ENCODE measurements at regions not wholly inside any gene's neighbourhood (a gene's known extent, or its start where the extent isn't known, plus 50 kb on each side); places are given as distances from the start of the nearest gene placed in this dataset.
A peak's percentile ranks its signal among the peaks of the same experiment; 100 is the strongest.
"Not testable (repeated sequence)": the region's sequence is repeated elsewhere in the genome, so short reads cannot be mapped to it uniquely, and the experiment has no call there.

DNA sequence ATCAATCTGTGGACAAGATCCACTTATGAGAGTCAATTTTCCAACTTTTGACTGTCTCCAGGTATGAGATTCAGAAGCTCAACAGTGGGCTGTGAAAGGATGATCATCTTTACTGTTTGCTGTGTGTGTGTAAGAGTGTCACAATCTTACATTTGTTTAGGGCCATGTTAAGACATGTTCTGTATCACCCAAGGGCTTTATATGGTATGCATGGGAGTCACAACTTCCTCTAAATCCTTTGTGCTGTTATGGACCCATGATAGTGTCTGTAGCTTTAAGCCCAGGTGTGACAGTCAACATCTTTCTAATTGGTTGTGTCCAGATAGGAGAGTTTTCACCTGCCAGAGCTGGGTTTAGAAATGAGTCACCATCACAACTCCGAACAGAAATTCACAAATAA lies 70.2 kb downstream of the ZNF726 start:
- not testable (repeated sequence) for DNase-seq

DNA sequence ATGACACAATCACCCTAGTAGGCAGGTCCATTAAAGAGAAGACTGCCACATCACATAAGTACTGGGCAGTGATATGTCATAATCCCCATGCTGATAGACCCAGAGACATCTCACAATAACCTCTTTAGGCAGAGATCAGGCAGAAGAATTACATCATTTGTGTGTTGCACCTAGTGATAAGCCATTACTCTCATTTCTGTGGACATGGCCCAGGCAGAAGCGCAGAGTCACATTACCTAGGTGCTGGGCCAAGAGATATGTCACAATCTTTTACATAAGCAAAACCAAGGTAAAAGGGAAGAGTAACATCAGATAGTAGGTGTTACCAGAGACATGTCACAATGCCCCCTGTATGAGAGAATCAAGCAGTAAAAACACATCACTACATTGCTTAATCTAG lies 71.9 kb downstream of the ZNF726 start:
- DNase-seq, result no peak

DNA sequence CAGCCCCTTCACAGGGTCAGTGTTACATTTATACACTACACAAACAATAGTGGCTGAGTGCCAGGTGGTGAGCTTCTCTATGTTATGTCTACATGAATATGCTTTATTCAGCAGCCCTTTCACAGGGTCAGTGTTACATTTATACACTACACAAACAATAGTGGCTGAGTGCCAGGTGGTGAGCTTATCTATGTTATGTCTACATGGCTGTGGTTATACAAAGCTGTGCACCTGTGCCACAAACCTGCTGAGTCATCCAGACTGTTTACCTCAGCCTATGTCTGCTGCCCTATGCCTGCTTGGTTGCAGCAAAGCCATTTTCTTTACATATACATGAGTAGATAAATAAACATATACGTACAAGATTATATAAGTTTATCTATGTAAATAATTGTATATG lies 76.5 kb downstream of the ZNF726 start:
- DNase-seq, result no peak

DNA sequence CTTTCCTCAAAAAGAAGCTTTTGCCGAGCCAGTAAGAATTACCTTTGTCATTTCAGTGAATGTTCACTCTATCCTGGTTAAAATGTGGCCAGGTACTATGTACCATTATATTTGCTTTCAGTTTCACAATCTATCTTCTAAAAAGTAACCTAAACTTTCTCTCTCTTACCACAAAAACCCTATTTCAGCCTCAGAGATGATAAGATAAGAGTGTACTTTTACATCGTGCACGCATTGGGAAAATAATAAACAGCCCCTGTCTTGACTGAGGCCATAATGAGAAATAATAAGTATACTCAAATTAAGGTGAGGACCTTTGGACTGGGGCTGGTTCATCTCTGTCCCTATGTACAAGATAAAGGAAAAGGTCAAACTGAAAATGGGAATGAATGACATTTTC lies 77.7 kb downstream of the ZNF726 start:
- no peak for DNase-seq

DNA sequence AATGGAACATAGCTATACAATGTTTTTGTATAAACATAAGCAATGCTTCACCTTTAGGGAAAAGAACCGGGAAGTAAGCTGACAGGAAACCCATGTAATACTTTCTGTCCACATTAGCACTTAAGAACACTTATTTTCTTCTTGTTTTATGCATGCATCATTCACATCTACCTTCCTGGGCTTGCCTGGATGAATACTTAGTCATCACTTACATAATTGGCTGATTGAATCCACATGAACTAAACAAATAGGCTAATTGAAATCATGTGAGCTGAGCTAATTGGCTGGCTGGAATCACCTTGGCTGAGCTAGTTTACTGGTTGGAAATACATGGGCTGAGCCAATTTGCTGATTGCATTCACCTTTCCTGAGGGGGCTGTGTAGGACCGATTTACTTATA lies 78.8 kb downstream of the ZNF726 start:
- no peak for DNase-seq

DNA sequence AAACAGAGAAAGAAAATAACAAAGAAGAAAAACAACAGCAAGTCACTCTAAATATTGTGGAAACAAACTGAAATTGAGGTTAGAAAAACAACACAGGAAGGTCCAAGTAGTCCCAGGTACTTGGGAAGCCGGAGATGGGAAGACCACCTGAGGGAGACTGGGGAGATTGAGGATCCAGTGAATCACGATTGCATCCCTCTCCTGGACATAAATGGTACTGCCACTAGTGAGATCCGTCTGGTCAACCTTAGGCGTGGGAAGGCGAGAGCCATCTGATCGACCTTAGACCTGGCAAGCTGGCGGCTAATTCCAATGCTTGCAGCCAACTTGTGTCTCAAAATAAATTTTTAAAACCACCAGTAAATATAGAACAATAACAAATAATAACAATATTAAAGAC lies 81.9 kb downstream of the ZNF726 start:
- DNase-seq, result no peak

DNA sequence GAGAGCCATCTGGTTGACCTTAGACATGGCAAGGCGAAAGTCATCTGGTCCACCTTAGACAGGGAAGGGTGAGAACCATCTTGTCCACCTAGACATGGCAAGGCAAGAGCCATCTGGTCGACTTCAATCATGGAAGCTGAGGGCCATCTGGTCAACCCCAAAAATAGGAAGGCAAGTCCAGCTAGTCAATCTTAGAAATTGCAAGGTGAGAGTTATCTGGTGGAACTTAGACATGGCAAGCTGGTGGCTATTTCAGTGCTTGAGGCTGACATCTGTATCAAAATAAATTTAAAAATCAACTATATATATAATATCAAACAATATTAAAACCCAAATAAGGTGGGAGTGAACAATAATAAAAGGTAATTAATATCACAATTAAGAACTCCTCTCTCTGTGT lies 83.9 kb downstream of the ZNF726 start:
- no peak for DNase-seq

DNA sequence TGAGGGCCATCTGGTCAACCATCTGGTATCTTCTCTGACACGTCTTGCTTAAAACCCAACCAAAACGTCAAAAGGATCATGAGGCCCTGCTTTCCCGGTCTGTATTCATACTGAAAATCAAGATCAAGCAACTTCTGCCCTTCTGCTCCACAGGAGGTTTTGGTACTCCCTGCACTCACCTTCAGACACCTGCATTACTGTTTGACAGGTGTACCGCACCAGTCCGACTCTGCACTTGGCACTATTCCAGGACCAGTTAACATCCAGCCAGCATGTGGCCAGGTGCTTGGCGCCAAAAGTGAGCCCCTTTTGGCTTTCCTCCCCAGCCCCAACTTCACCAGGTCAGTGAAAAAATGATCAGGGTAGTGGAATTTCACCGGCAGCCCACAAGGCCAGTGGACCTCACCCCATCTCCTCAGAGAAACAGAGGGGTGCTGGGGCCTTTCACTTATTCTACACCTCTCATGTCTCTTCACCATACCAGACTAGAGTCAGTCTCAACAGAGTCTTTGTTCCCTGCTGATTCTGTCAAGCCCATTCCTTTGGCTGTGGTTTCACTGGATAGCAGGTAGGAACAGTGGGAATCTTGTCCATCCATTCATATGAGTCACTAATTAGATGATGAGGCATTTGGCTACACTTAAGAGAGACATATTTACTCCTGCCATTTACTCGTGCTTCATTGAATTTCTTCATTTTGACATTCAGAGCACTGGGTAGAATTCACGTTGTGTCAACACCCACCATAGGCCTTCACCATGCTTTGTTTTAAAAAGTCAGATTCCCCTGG lies 85.3 kb downstream of the ZNF726 start:
- no peak for DNase-seq

DNA sequence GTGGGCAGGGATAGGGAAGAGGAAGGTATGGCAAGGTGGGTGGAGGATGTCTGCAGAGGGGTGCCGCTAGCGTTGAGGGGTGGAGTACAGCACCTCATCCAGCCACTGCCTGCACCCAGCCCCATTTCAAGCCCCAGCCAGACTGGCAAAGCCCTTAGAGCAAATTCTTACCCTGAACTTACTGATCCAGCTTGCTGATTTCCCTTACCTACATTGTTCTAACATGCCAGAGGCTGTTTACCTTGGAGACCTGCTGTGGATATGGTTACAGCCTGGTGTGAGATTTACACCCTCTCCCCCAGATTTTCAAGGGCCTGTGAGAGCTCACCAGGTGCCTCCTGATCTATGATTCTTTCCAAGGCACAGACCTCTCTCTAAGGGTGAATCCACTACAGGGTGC lies 86.0 kb downstream of the ZNF726 start:
- DNase-seq, result no peak

DNA sequence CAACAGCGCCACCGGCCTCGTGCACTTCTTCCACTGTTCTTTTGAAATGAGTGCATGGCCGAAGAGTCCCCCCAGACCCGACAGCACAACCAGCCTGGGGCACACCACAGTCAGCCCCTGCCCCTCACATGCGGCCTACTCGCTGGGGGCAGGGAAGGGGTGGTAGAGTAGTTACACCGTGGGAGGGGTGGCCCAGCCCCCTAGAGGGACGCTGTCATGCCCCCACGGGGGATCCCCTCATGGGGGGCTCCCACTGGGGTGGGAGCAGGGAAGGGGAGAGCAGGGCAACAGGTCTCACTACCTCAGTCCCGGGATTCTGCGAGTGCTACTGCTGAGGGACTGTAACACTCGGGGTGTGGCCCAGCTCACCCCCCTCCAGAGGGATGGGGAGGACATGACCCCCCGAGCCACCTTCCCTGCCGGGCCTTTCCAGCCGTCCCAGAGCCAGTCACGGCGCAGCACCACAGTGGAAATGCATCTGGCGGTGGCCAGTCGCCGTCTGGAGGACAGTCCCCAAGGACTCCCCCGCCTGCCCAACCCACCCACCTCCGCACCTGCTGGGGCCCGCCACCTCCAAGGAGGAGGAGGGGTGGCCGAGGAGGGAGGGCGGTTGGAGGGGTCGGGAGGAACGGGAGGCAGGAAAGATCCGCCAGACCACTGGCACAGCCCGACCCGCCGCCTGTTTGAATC lies 84.6 kb upstream of the ZNF254 start:
- DNase-seq, result no peak

DNA sequence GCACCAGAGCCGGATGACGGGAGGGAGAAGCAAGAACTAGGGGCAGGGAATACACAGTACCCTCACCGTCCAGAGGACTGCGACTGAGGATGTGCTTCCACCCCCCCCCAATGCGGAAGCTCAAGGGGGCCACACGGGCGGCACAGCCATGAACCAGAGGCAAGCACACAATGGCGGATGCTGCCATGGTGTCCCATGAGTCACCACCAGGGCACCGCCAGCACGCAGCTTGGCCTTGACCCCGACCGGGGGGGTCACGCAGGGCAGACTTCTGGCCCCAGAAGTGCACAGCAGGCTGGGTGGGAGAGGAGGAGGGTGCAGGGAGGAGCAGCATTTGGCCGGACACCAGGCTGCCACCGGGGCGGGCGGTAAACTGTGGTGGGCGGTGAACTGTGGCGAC lies 83.5 kb upstream of the ZNF254 start:
- no peak for DNase-seq

DNA sequence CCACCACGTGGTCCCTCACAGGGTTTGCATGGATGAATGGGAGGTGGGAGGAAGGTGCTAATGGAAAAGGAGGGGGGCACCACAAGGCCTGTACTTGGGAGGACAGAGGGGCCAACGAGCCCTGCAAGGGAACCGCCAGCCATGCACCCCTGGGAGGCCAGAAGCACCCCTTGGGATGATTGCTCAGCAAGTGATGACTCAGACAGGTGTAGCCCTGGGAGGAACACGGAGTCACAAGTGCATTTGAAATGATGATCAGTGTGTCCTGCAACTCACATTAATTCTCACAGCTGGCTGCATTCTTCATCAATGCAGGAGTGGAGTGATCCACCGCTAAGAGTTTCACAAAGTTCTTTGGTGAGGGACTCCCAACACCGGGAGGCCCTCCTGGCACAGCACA lies 82.8 kb upstream of the ZNF254 start:
- no peak for DNase-seq

DNA sequence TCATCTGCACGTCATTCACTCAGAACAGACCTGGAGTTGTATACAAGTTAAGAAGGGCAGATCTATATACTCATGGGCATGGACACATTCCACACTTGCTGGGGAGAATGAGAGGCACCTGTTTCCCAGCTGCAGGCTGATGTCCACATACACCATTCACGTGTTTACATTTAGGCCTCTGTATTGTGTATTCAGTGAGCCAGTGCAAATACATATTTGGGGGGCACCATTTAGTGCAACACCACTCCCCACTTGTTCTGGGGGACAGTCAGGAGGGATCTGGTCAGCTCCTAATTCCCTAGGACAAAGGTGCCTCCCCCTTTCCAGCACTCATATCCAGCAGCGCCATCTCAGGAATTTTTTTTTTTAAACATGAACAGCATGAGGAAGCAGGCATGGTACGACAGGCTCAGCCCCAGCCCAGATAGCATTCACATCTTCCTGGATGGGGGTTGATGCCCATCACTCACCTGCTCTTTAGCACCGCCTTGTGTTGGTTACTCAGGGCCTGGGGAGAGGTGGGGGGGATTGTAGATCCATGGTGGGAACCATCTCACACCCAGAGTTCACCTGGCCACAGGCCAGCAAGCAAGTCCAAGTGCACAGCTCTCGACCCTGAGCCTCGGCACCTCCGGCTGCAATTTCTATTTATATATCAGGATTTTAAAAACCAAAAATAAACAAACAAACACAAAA lies 56.9 kb upstream of the ZNF254 start:
- no peak for DNase-seq

DNA sequence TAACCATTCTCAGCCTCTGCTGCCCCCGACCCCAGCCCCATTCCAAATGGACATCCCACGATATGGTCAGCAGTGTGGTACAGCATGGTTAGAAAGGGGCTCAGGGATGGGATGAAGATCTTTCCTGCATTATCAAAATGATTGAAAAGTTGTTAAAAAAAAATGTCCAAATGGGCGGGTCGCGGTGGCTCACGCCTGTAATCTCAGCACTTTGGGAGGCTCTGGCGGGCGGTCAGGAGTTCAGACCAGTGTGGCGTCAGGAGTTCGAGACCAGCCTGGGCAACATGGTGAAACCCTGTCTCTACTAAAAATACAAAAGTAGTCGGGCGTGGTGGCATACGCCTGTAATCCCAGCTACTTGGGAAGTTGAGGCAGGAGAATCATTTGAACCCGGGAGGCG lies 54.3 kb upstream of the ZNF254 start:
- DNase-seq, result no peak

DNA sequence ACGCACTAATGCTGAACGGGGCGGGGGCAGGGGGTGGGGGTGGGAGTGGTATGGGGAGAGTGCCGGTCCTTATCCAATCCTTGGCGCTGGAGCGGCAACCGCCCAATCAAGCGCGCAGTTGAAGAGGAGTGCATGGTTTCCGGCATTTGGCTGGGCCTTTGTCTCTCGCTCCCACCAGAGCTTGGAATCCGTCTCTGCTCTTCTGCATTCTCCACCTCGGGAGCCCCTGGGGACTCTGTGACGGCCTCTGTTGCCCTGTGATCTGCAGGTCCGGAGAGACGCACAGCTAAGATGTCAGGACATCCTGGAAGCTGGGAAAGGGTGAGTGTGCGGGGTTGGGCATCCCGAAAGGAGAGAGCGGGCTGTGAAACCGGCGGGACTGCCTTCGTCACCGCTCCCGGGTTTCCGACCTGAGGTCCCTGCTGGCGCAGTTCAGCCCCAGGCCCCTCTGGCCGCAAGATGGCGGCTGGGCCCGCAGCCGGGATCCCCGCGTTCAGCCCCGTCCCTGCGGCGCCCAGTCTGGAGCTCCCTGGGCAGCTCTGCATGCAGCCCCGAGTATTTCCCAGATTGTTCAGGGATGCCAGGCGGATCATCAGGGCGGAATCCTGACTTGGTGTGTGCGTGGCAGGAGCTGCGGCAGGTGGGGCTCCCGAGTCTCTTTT lies 53.6 kb upstream of the ZNF254 start:
- DNase-seq, result peak; percentile 86

DNA sequence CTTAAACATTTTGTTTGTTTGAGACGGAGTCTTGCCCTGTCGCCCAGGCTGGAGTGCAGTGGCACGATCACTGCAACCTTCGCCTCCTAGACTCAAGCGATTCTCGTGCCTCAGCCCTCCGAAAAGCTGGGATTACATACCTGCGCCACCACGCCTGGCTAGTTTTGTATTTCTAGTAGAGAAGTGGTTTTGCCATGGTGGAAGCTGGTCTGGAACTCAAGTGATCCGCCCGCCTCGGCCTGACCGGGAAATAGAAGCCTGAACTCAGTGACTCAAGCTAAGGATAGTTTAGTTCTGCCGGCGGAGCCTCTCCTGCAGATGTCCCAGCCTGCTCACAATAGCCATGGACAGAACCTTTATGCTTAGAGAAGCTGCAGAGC lies 53.0 kb upstream of the ZNF254 start:
- DNase-seq, result no peak

DNA sequence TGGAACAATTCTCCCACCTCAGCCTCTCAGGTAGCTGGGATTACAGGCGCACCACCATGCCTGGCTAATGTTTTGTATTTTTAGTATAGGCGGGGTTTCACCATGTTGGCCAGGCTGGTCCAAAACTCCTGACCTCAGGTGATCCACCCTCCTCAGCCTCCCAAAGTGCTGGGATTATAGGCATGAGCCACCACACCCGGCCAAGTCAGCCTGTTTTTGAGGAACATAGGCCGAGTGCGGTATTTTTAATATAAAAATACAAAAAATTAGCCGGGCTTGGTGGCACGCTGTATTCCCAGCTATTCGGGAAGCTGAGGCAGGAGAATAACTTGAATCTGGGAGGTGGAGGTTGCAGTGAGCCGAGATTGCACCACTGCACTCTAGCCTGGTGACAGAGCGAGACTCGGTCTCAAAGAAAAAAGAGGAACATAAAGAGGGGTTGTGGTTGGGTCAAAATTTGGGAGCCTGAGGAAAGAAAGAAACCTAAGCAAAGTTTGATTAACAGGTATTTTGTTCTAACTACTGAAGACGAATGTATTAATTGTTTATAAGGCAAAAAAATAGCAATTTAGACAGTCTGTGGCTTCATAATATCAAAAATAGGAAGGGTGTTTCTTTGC lies 51.6 kb upstream of the ZNF254 start:
- not testable (repeated sequence) for DNase-seq

Data from CD4-positive, alpha-beta T cell treated with Interleukin-15 for 1 hour (primary cell).